Osteocyte (in vitro differentiated cells): ENCODE measurements at regions not wholly inside any gene's neighbourhood (a gene's known extent, or its start where the extent isn't known, plus 50 kb on each side); places are given as distances from the start of the nearest gene placed in this dataset.

Experiments
- DNase-seq: peaks from one replicate; pipeline ENCODE4 v3.0.0; 2021; ENCODE audit warnings: mixed read lengths; ENCODE audit not compliant: unreplicated experiment; ENCODE audit errors: extremely low spot score
- H3K27ac Mint-ChIP-seq: one replicate; pipeline ENCODE4 v1.8.0; 2021; ENCODE audit warnings: mild to moderate bottlenecking, mixed read lengths; ENCODE audit not compliant: unreplicated experiment
- H3K27me3 Mint-ChIP-seq: one replicate; pipeline ENCODE4 v1.8.0; 2021; ENCODE audit warnings: mixed read lengths; ENCODE audit not compliant: unreplicated experiment
- H3K36me3 Mint-ChIP-seq: one replicate; pipeline ENCODE4 v1.8.0; 2021; ENCODE audit warnings: mixed read lengths; ENCODE audit not compliant: unreplicated experiment
- H3K4me1 Mint-ChIP-seq: one replicate; pipeline ENCODE4 v1.8.0; 2021; ENCODE audit warnings: mixed read lengths; ENCODE audit not compliant: unreplicated experiment
- H3K4me3 Mint-ChIP-seq: one replicate; pipeline ENCODE4 v1.8.0; 2021; ENCODE audit warnings: mild to moderate bottlenecking, moderate library complexity, mixed read lengths; ENCODE audit not compliant: unreplicated experiment
- H3K9me3 Mint-ChIP-seq: one replicate; pipeline ENCODE4 v1.8.0; 2021; ENCODE audit warnings: mixed read lengths; ENCODE audit not compliant: unreplicated experiment
- TF ChIP-seq, protein P1 (sequence below): fragments of 200-600 bp; sonication (generic); IDR thresholded peaks from 2 replicates; pipeline ENCODE4 v1.5.0; 2021; ENCODE audit warnings: antibody characterized with exemption, mild to moderate bottlenecking, moderate library complexity

DNA sequence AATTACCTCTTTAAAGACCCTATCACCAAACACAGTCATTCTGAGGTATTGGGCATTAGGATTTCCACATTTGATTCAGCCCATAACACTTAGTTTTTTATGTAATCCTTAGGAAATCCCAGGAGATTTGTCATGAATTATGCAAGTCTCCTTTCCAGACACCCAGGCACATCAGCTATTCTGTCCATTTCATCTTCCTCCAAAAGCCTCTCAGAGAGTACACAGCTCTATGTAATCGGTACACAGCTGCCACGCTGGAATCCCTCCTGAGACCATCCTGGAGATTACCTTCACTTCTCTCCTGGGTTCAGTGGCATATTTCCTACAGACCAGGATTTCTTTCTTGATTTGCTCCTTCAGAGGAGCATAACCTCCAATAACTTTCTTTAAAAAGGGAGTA is 2309.8 kb upstream of the WWC1 start:
- TF ChIP-seq, protein P1, sequence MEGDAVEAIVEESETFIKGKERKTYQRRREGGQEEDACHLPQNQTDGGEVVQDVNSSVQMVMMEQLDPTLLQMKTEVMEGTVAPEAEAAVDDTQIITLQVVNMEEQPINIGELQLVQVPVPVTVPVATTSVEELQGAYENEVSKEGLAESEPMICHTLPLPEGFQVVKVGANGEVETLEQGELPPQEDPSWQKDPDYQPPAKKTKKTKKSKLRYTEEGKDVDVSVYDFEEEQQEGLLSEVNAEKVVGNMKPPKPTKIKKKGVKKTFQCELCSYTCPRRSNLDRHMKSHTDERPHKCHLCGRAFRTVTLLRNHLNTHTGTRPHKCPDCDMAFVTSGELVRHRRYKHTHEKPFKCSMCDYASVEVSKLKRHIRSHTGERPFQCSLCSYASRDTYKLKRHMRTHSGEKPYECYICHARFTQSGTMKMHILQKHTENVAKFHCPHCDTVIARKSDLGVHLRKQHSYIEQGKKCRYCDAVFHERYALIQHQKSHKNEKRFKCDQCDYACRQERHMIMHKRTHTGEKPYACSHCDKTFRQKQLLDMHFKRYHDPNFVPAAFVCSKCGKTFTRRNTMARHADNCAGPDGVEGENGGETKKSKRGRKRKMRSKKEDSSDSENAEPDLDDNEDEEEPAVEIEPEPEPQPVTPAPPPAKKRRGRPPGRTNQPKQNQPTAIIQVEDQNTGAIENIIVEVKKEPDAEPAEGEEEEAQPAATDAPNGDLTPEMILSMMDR = no peak
- no peaks in the 10 kb centered on the region for H3K4me1 Mint-ChIP-seq

DNA sequence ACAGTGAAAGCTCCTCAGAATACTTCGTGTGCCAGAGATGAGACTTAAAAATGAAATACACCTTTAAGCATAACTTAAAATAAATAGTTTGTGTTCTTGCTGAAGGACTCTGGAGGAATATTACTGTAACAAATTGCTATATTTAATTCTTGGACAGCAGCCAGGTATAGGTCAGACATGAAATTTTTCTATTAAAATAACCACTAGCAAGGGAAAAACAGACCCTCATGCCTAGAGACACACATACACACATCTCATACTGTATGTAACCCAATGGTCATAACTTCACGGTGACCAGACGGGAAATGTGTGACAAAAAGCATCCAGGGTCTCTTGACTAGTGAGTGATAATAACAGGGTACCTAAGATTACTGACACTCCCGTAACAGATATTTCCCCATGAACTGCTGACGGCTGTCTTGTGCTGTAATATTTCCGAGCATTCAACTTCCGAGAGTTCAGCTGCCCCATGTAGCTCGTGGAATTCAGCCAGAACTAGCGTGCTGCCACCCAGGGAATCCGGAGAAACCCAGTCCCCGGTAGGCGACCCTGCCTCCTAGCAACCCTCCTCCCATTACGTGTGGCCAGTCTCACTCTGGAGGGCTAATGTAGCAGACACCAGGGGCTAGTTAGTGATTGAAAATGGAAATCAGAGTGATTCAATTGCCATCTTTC is 2295.1 kb upstream of the WWC1 start:
- H3K27ac Mint-ChIP-seq = no peak overlapping the region
- no peak overlapping the region for H3K4me3 Mint-ChIP-seq
- H3K9me3 Mint-ChIP-seq = peaks cover 11% of the 10 kb centered on the region
- no peak for DNase-seq
- H3K27me3 Mint-ChIP-seq = no peaks in the 10 kb centered on the region
- TF ChIP-seq, protein P1 = no peak
- H3K36me3 Mint-ChIP-seq = no peaks in the 10 kb centered on the region
- H3K4me1 Mint-ChIP-seq = no peaks in the 10 kb centered on the region

More for the DNA sequence above, 2309.8 kb upstream of the WWC1 start:
- H3K27me3 Mint-ChIP-seq = no peaks in the 10 kb centered on the region
- no peak for DNase-seq
- no peak overlapping the region for H3K27ac Mint-ChIP-seq
- no peaks in the 10 kb centered on the region for H3K36me3 Mint-ChIP-seq
- no peak overlapping the region for H3K4me3 Mint-ChIP-seq
- peaks cover 6% of the 10 kb centered on the region for H3K9me3 Mint-ChIP-seq

DNA sequence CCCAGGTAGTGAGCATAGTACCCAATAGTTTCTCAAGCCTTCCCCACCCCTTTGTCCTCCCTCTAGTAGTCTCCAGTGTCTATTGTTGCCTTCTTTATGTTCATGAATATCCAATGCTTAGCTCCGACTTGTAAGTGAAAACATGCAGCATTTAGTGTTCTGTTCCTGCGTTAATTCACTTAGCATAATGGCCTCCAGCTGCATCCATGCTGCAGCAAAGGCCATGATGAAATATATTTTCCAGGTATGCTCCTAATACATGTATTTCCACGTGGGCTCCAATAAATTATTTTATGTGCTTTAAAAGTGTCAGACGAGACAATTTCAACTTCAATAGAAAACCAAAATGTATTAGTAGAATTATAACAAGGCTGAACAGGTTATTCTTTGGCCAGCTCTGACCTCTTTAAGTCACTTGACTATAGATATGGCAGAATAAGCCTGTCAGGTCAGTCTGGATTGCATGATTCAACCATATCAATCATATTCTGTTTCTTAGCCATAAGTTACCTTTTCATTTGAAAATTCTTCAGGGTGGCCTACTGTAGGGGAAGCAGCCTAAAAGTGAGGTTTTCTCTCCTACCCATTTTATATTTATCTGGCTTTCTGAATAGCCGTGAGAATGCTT is 2291.6 kb upstream of the WWC1 start:
- TF ChIP-seq, protein P1 = no peak
- H3K27ac Mint-ChIP-seq = no peak overlapping the region
- DNase-seq = no peak
- no peaks in the 10 kb centered on the region for H3K27me3 Mint-ChIP-seq
- no peak overlapping the region for H3K4me3 Mint-ChIP-seq
- no peaks in the 10 kb centered on the region for H3K4me1 Mint-ChIP-seq
- peaks cover 5% of the 10 kb centered on the region for H3K9me3 Mint-ChIP-seq
- no peaks in the 10 kb centered on the region for H3K36me3 Mint-ChIP-seq

DNA sequence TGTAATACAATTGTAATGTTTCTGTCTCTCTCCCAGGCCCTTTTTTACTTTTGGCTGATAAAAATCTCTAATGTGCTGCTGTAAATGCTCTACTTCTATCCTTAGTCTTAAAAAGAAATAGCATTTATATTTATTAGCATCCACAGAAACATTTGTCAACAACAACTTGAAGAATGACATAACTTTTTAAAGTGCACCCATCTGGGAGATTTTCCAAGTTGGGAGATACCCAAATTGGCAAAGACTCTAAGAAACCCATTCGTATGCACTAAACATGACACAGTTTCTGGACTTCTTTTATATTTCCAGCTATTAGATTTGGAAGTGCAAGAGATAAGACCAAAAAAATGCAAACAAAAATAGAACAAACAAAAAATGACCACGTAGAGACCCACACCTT is 2287.4 kb upstream of the WWC1 start:
- no peak overlapping the region for H3K4me3 Mint-ChIP-seq
- no peaks in the 10 kb centered on the region for H3K4me1 Mint-ChIP-seq
- TF ChIP-seq, protein P1 = no peak
- H3K27me3 Mint-ChIP-seq = no peaks in the 10 kb centered on the region
- peaks cover 4% of the 10 kb centered on the region for H3K9me3 Mint-ChIP-seq
- H3K27ac Mint-ChIP-seq = no peak overlapping the region
- no peaks in the 10 kb centered on the region for H3K36me3 Mint-ChIP-seq
- DNase-seq = no peak

DNA sequence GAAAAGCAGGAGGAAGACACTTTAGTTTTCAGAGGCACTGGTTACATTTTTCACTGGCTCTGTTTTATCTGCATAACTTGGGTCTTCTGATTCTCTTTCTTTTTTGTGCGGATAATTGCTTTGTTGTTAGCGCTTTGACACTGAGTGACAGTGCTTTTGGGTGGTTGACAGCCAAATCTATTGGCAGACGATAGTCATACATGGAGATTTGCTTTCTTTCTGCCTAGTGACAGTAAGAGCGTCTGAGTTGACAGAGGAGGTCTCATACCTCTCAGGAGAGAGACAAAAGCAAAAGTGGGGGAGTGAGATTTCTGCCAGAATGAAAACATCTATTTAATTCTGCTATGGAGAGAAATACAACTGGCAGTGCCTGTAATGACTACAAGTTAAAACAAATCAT is 2278.0 kb upstream of the WWC1 start:
- no peak for DNase-seq
- Mint-ChIP-seq H3K27me3 (no peaks in the 10 kb centered on the region), H3K4me1 (no peaks in the 10 kb centered on the region), H3K4me3 (no peak overlapping the region), H3K36me3 (no peaks in the 10 kb centered on the region), H3K27ac (no peak overlapping the region), H3K9me3 (peaks cover 22% of the 10 kb centered on the region)
- TF ChIP-seq, protein P1 = no peak
